SK-N-SH (cell line): ENCODE measurements at regions not wholly inside any gene's neighbourhood (a gene's known extent, or its start where the extent isn't known, plus 50 kb on each side); places are given as distances from the start of the nearest gene placed in this dataset.
"Not testable (repeated sequence)": the region's sequence is repeated elsewhere in the genome, so short reads cannot be mapped to it uniquely, and the experiment has no call there.

Experiments
- CTCF ChIA-PET: fragments of 300-600, 350-600 bp; formaldehyde crosslinking; extraction: SDS; loops from one replicate; lab custom pipeline; 2021; lab: Yijun Ruan, JAX
- POLR2A ChIA-PET: fragments of 350-600 bp; sonication (Branson Sonifier 250); formaldehyde crosslinking; extraction: SDS; loops from one replicate; lab custom pipeline; 2020; ENCODE audit warnings: antibody characterized with exemption, inconsistent platforms; lab: Yijun Ruan, JAX
- DNase-seq: peaks from one replicate; pipeline ENCODE4 v3.0.0; 2012
- H2AFZ ChIP-seq: fragments of 200-600 bp; sonication (generic); 2 replicates; pipeline ENCODE4 v1.8.1; 2016; ENCODE audit warnings: antibody characterized with exemption, mild to moderate bottlenecking, low read depth
- H3F3A ChIP-seq: fragments of 200-600 bp; sonication (generic); replicated peaks from 2 replicates; pipeline ENCODE3; 2016; ENCODE audit warnings: antibody characterized with exemption, mild to moderate bottlenecking; ENCODE audit not compliant: insufficient read depth
- H3K27ac ChIP-seq, 2 experiments: fragments of 200-500 bp in 1 of 2; fragments of 200-600 bp in 1 of 2; sonication (Bioruptor generic) in 1 of 2; sonication (generic), shearing (Covaris generic) in 1 of 2; 2 replicates each; pipeline versions ENCODE4 v1.5.1 to v1.6.1; 2014 to 2016; ENCODE audit warnings: low read depth in 2 of 2, inconsistent platforms in 1 of 2, low read length in 1 of 2, mild to moderate bottlenecking in 1 of 2, mixed read lengths in 1 of 2
- H3K27me3 ChIP-seq: fragments of 200-600 bp; sonication (generic), shearing (Covaris generic); 2 replicates; pipeline ENCODE4 v1.6.1; 2016; ENCODE audit warnings: mixed run types; ENCODE audit not compliant: insufficient read depth
- H3K36me3 ChIP-seq, 2 experiments: fragments of 200-500 bp in 1 of 2; fragments of 200-600 bp in 1 of 2; sonication (Bioruptor generic) in 1 of 2; sonication (generic) in 1 of 2; replicated peaks in 1 of 2; 2 replicates each; pipeline versions ENCODE3 to v1.5.1; 2014 to 2016; ENCODE audit warnings: low read length in 1 of 2, mild to moderate bottlenecking in 1 of 2; ENCODE audit not compliant: insufficient read depth in 2 of 2, control insufficient read depth in 1 of 2
- H3K4me1 ChIP-seq, 2 experiments: fragments of 200-500 bp in 1 of 2; fragments of 200-600 bp in 1 of 2; sonication (Bioruptor generic) in 1 of 2; sonication (generic), shearing (Covaris generic) in 1 of 2; 2 replicates each; pipeline versions ENCODE4 v1.5.1 to v1.6.1; 2014 to 2016; ENCODE audit warnings: low read depth in 1 of 2, low read length in 1 of 2, mixed run types in 1 of 2; ENCODE audit not compliant: insufficient read depth in 2 of 2, control insufficient read depth in 1 of 2
- H3K4me2 ChIP-seq: fragments of 200-600 bp; sonication (generic), shearing (Covaris generic); 2 replicates; pipeline ENCODE4 v1.6.1; 2017; ENCODE audit warnings: mixed run types
- H3K4me3 ChIP-seq, 2 experiments: fragments of 200-500 bp in 1 of 2; fragments of 200-600 bp in 1 of 2; sonication (Bioruptor generic) in 1 of 2; sonication (generic), shearing (Covaris generic) in 1 of 2; 2 replicates each; pipeline versions ENCODE4 v1.5.1 to v1.8.1; 2014 to 2016; ENCODE audit warnings: low read depth in 2 of 2, inconsistent platforms in 1 of 2, low read length in 1 of 2, mild to moderate bottlenecking in 1 of 2, mixed read lengths in 1 of 2, moderate library complexity in 1 of 2
- H3K79me2 ChIP-seq: fragments of 200-600 bp; sonication (generic); 2 replicates; pipeline ENCODE4 v1.8.1; 2017; ENCODE audit warnings: mild to moderate bottlenecking; ENCODE audit not compliant: insufficient read depth
- H3K9ac ChIP-seq: fragments of 200-600 bp; sonication (generic); 2 replicates; pipeline ENCODE4 v1.6.1; 2017; ENCODE audit warnings: mixed run types
- H3K9me2 ChIP-seq: fragments of 200-600 bp; sonication (generic); 2 replicates; pipeline ENCODE4 v1.6.1; 2017; ENCODE audit warnings: mixed run types
- H3K9me3 ChIP-seq: fragments of 200-600 bp; sonication (generic); 2 replicates; pipeline ENCODE4 v1.6.1; 2017; ENCODE audit warnings: mixed run types, mild to moderate bottlenecking, moderate library complexity
- H4K20me1 ChIP-seq: fragments of 200-600 bp; sonication (generic); 2 replicates; pipeline ENCODE4 v1.6.1; 2017; ENCODE audit warnings: mild to moderate bottlenecking, mixed run types; ENCODE audit not compliant: insufficient read depth
- CHD2 ChIP-seq: fragments of 150-350 bp; IDR thresholded peaks from 2 replicates; pipeline ENCODE4 v1.6.1; 2018; ENCODE audit warnings: low read length; ENCODE audit not compliant: partially characterized antibody
- CTCF ChIP-seq: fragments of 200-600 bp; sonication (generic); IDR thresholded peaks from 2 replicates; pipeline ENCODE4 v1.6.1; 2017; ENCODE audit warnings: antibody characterized with exemption, mild to moderate bottlenecking, moderate library complexity
- ELF1 ChIP-seq: IDR thresholded peaks from 2 replicates; pipeline ENCODE4 v1.4.0; 2012
- EZH2phosphoT487 ChIP-seq: fragments of 200-600 bp; sonication (generic); IDR thresholded peaks from 2 replicates; pipeline ENCODE4 v1.6.1; 2017; ENCODE audit warnings: low read depth, mixed run types, mild to moderate bottlenecking, antibody characterized with exemption, moderate library complexity, borderline replicate concordance
- FOXM1 ChIP-seq: IDR thresholded peaks from 2 replicates; pipeline ENCODE4 v1.4.0; 2012; ENCODE audit warnings: low read depth, mild to moderate bottlenecking
- GABPA ChIP-seq: IDR thresholded peaks from 2 replicates; pipeline ENCODE4 v1.4.0; 2012; ENCODE audit warnings: low read depth, mild to moderate bottlenecking
- GATA2 ChIP-seq: sonication (generic); formaldehyde crosslinking; IDR thresholded peaks from 2 replicates; pipeline ENCODE4 v1.5.0; 2020; ENCODE audit warnings: mild to moderate bottlenecking, missing genetic modification reagents
- MEF2A ChIP-seq: IDR thresholded peaks from 2 replicates; pipeline ENCODE4 v1.4.0; 2012; ENCODE audit warnings: low read depth, borderline replicate concordance
- MXI1 ChIP-seq: IDR thresholded peaks from 2 replicates; pipeline ENCODE4 v1.6.1; 2012; ENCODE audit warnings: mild to moderate bottlenecking, low read depth, low read length, improper control_type of control experiment
- NFIC ChIP-seq: IDR thresholded peaks from 2 replicates; pipeline ENCODE4 v1.4.0; 2012; ENCODE audit warnings: borderline replicate concordance
- POLR2AphosphoS5 ChIP-seq: IDR thresholded peaks from 2 replicates; pipeline ENCODE4 v1.6.1; 2012; ENCODE audit warnings: low read depth, low read length
- RFX5 ChIP-seq: IDR thresholded peaks from 2 replicates; pipeline ENCODE4 v1.6.1; 2012; ENCODE audit warnings: mild to moderate bottlenecking, improper control_type of control experiment, low read length
- RXRA ChIP-seq: IDR thresholded peaks from 2 replicates; pipeline ENCODE4 v1.4.0; 2012; ENCODE audit warnings: low read depth, mild to moderate bottlenecking, borderline replicate concordance
- SIN3A ChIP-seq: IDR thresholded peaks from 2 replicates; pipeline ENCODE4 v1.6.1; 2012; ENCODE audit warnings: low read depth, mild to moderate bottlenecking, low read length, moderate library complexity, borderline replicate concordance
- SMC3 ChIP-seq: IDR thresholded peaks from 2 replicates; pipeline ENCODE4 v1.6.1; 2012; ENCODE audit warnings: low read depth, low read length, improper control_type of control experiment
- TCF12 ChIP-seq: IDR thresholded peaks from 2 replicates; pipeline ENCODE4 v1.4.0; 2012
- USF1 ChIP-seq: IDR thresholded peaks from 2 replicates; pipeline ENCODE4 v1.4.0; 2012; ENCODE audit warnings: low read depth, borderline replicate concordance
- WGBS: methylation state at CpG from one replicate; pipeline ENCODE4 v1.1.6; 2017; ENCODE audit warnings: low lambda C conversion rate; 5-methylcytosine and 5-hydroxymethylcytosine counted together
- TF ChIP-seq, protein P1 (sequence below): IDR thresholded peaks from 2 replicates; pipeline ENCODE4; 2012
- TF ChIP-seq, protein P2 (sequence below): IDR thresholded peaks from 2 replicates; pipeline ENCODE4 v1.4.0; 2012; ENCODE audit warnings: low read depth

DNA sequence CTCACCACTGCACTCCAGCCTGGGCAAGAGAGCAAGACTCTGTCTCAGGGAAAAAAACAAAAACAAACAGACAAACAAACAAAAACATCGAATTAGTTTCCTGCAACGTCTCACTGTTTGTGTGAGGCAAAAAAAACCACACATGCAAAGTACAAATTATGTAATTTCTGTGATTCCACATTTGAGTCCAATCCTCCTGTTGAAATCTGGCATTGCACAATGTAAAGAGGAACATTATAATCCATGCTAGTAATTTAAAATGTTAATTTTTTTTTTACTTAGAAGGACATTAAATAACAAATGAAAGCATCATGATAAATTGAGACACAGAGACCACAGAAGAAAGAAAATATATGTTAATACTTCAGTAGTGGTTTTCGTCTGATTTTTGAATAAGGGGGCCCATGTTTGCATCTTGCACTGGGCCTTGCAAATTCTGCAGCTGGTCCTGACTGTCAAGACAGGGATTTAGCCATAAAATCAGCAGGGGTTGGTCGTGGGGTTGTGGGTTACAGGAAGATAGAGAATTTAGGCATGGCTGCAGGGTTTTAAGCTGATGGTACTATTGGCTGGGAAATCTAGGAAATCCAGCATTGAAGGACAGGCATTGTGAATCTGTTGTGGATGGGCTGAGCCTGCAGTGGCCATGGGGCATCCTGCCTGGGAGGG lies 102.6 kb upstream of the ALDH3B2 start:
- H3K4me2 ChIP-seq = no peak overlapping the region
- 19% methylated on average over 4 of the region's 4 CpGs for WGBS

DNA sequence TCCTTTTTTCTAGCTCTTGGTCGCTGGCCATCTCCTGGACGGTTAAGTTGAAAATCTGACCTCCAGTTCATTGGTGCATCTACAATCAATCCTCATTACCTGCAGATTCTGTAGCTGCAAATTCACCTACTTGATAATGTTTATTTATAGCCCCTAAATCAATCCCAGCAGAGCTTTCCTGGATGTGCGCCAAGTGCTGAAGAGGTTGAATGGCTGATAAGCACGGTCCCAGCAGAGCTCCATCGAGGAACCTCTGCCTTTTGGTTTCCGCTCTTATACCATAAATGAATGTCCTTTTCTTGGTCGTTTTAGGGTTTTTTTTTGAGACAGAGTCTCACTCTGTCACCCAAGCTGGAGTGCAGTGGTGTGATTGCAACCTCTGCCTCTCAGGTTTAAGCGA lies 99.8 kb upstream of the ALDH3B2 start:
- DNase-seq, H4K20me1 ChIP-seq, H3K4me3 ChIP-seq, H3K9ac ChIP-seq, H3K9me3 ChIP-seq, CTCF ChIA-PET, H3K27me3 ChIP-seq, H2AFZ ChIP-seq, H3K9me2 ChIP-seq, H3F3A ChIP-seq, H3K4me1 ChIP-seq, H3K36me3 ChIP-seq, POLR2A ChIA-PET, H3K79me2 ChIP-seq, H3K27ac ChIP-seq, H3K4me2 ChIP-seq: not testable (repeated sequence)
- 42% methylated on average over 8 of the region's 8 CpGs for WGBS

More for the DNA sequence above, 102.6 kb upstream of the ALDH3B2 start:
- CTCF ChIA-PET = no interaction called here
- TF ChIP-seq FOXM1 (no peak), RXRA (no peak), NFIC (no peak), USF1 (no peak), GATA2 (CRISPR knock-in tag) (no peak), POLR2AphosphoS5 (no peak), MXI1 (no peak), MEF2A (no peak), TCF12 (no peak), RFX5 (no peak), SIN3A (no peak), EZH2phosphoT487 (no peak), GABPA (no peak), ELF1 (no peak), CTCF (no peak), SMC3 (no peak), CHD2 (no peak)
- TF ChIP-seq, protein P1, sequence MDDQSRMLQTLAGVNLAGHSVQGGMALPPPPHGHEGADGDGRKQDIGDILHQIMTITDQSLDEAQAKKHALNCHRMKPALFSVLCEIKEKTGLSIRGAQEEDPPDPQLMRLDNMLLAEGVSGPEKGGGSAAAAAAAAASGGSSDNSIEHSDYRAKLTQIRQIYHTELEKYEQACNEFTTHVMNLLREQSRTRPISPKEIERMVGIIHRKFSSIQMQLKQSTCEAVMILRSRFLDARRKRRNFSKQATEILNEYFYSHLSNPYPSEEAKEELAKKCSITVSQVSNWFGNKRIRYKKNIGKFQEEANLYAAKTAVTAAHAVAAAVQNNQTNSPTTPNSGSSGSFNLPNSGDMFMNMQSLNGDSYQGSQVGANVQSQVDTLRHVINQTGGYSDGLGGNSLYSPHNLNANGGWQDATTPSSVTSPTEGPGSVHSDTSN = no peak
- TF ChIP-seq, protein P2, sequence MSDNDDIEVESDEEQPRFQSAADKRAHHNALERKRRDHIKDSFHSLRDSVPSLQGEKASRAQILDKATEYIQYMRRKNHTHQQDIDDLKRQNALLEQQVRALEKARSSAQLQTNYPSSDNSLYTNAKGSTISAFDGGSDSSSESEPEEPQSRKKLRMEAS = no peak
- POLR2A ChIA-PET = no interaction called here
- Histone ChIP-seq H3K4me1 (no peaks in the 10 kb centered on the region), H2AFZ (no peak overlapping the region), H3K9ac (no peak overlapping the region), H3K4me3 (no peak overlapping the region), H3K79me2 (no peaks in the 10 kb centered on the region), H3F3A (no peaks in the 10 kb centered on the region), H3K9me2 (no peaks in the 10 kb centered on the region), H3K36me3 (no peaks in the 10 kb centered on the region), H4K20me1 (no peaks in the 10 kb centered on the region), H3K27me3 (no peaks in the 10 kb centered on the region; the same call in 1 of the 2 replicates), H3K27ac (no peak overlapping the region), H3K9me3 (no peaks in the 10 kb centered on the region)
- DNase-seq = no peak

DNA sequence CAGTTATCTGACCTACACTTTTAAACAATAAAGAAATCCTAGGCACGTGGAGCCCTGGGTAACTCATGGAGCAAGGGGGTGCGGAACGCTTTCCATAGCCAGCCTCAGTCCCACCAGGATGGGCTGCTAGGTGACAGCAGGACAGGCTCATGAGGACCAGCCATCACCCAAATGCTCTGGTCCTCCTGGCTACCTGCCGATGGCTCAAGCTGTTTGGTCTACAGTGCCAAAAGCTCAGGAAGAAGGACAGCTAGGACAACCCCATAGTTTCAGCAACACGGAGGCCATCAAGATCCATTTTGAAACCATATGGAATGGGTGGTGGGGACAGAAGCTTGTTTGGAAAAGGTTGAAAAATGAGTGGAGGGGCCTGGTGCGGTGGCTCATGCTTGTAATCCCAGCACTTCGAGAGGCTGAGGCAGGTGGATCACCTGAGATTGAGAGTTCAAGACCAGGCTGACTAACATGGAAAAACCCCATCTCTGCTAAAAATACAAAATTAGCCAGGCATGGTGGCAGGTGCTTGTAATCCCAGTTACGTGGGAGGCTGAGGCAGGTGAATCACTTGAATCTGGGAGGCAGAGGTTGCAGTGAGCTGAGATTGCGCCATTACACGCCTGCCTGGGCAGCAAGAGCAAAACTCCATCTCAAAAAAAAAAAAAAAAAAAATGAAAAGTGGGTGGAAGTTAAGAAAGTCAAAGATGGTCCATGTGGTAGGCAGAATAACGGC lies 93.7 kb upstream of the ALDH3B2 start:
- H3F3A ChIP-seq, H3K79me2 ChIP-seq, DNase-seq, H3K4me1 ChIP-seq, H3K27me3 ChIP-seq, H3K9me2 ChIP-seq, H3K9ac ChIP-seq, CTCF ChIA-PET, POLR2A ChIA-PET, H3K27ac ChIP-seq, H3K4me2 ChIP-seq, H3K36me3 ChIP-seq, H3K9me3 ChIP-seq, H4K20me1 ChIP-seq, H2AFZ ChIP-seq, H3K4me3 ChIP-seq: not testable (repeated sequence)
- 56% methylated on average over 11 of the region's 11 CpGs for WGBS
